ENCODE measurements at regions not wholly inside any gene's neighbourhood (a gene's known extent, or its start where the extent isn't known, plus 50 kb on each side); places are given as distances from the start of the nearest gene placed in this dataset.

- FAIRE-seq (no peak), DNase-seq (ENCODE audit: low read depth in 1 of 2, low spot score in 2 of 2) (peak in 1 of 2 experiments; percentile 13)
- no peak overlapping the region for H4K91ac ChIP-seq (replicated peaks; ENCODE audit: insufficient read length, low read length)
- H4K20me1 ChIP-seq (replicated peaks in 1 of 2; ENCODE audit: control insufficient read depth in 1 of 2, insufficient read depth in 2 of 2, low read length in 2 of 2): no peaks in the 10 kb centered on the region
- no peak overlapping the region for H3K9ac ChIP-seq (replicated peaks in 1 of 4; ENCODE audit: extremely low read depth in 1 of 4, low read depth in 3 of 4, low read length in 3 of 4)
- 58% methylated on average over 3 of the region's 3 CpGs; no CpG with 5 or more reads in 1 of the 2 experiments for WGBS, 2 experiments (ENCODE audit: extremely low coverage in 1 of 2, insufficient coverage in 1 of 2, insufficient read length in 1 of 2, insufficient replicate concordance in 2 of 2, low coverage in 1 of 2, low lambda C conversion rate in 2 of 2, missing lambda C conversion rate in 1 of 2)
- no peak overlapping the region for H3K56ac ChIP-seq (replicated peaks; ENCODE audit: insufficient read length, low read depth, low read length)
- no peak overlapping the region for H2BK120ac ChIP-seq (replicated peaks; ENCODE audit: low read depth, low read length)
- ChIA-PET POLR2A (ENCODE audit: partially characterized antibody) (no interaction called here), CTCF (ENCODE audit: partially characterized antibody) (no interaction called here)
- H3K36me3 ChIP-seq (ENCODE audit: control insufficient read depth in 2 of 4, insufficient read depth in 4 of 4, low read length in 3 of 4): no peaks in the 10 kb centered on the region
- no peak overlapping the region for H3K27ac ChIP-seq (ENCODE audit: low read depth, low read length)
- TF ChIP-seq BCL11A (IDR thresholded peaks at IDR 0.05; ENCODE audit: low read depth in 2 of 2, low read length in 2 of 2) (no peak), SP2 (IDR thresholded peaks at IDR 0.05; ENCODE audit: low read length) (no peak), JUND (IDR thresholded peaks at IDR 0.05; ENCODE audit: low read length) (peak; percentile 70)
- H3K23me2 ChIP-seq (ENCODE audit: low read depth, low read length): no peaks in the 10 kb centered on the region
- H3K9me3 ChIP-seq (ENCODE audit: insufficient read depth in 2 of 2, low read depth in 1 of 2, low read length in 1 of 2): no peaks in the 10 kb centered on the region
- H3K23ac ChIP-seq (ENCODE audit: insufficient read length): no peak overlapping the region
- H3K18ac ChIP-seq (ENCODE audit: extremely low read depth, low read length): no peak overlapping the region
- H2AFZ ChIP-seq (ENCODE audit: low read length): no peak overlapping the region
- no peak overlapping the region for H2BK20ac ChIP-seq (ENCODE audit: low read length)
- no peak overlapping the region for H3K14ac ChIP-seq (ENCODE audit: insufficient read length)
- H3K27me3 ChIP-seq (replicated peaks in 1 of 4; ENCODE audit: control insufficient read depth in 3 of 4, extremely low read depth in 1 of 4, insufficient read depth in 3 of 4, low read length in 3 of 4): no peaks in the 10 kb centered on the region
- H3K4me3 ChIP-seq (ENCODE audit: extremely low read depth in 1 of 4, insufficient read depth in 2 of 4, low read depth in 3 of 4, low read length in 4 of 4): no peak overlapping the region
- no peak overlapping the region for H2BK12ac ChIP-seq (ENCODE audit: low read depth, low read length)
- no peak overlapping the region for H2AK5ac ChIP-seq (ENCODE audit: low read depth, low read length)
- H3K4me2 ChIP-seq (ENCODE audit: insufficient read depth in 1 of 2, low read depth in 2 of 2, low read length in 2 of 2): no peak overlapping the region
- no peak overlapping the region for H2BK5ac ChIP-seq (ENCODE audit: low read depth, low read length)
- no peaks in the 10 kb centered on the region for H3K4me1 ChIP-seq (replicated peaks in 1 of 4; ENCODE audit: control insufficient read depth in 3 of 4, insufficient read depth in 4 of 4, low read length in 3 of 4)
- no peaks in the 10 kb centered on the region for H3K79me2 ChIP-seq (ENCODE audit: control insufficient read depth in 1 of 2, insufficient read depth in 2 of 2, low read length in 2 of 2)
- no peak overlapping the region for H4K5ac ChIP-seq (ENCODE audit: insufficient read length, low read depth, low read length)
- H3K4ac ChIP-seq (replicated peaks; ENCODE audit: insufficient read length, low read depth, low read length): no peak overlapping the region
- no peaks in the 10 kb centered on the region for H3K79me1 ChIP-seq (ENCODE audit: low read depth, low read length)
- no peak overlapping the region for H4K8ac ChIP-seq (ENCODE audit: extremely low read depth, insufficient read depth, low read length)
- no peak overlapping the region for H2BK15ac ChIP-seq (ENCODE audit: low read length)
Measured at GRCh38 chr3:178352326-178353005, 183.8 kb upstream of the KCNMB2 start.
